SK-N-SH treated with all-trans-retinoic acid at 6 μM for 48 hours (cell line): ENCODE measurements at regions not wholly inside any gene's neighbourhood (a gene's known extent, or its start where the extent isn't known, plus 50 kb on each side); places are given as distances from the start of the nearest gene placed in this dataset.

Source experiments
- ATAC-seq: fragments of 200-7000 bp; cut with Tn5 transposase; 3 replicates; pipeline ENCODE4 v1.9.1; 2020; ENCODE audit warnings: mild to moderate bottlenecking, moderate library complexity
- ARNTL ChIP-seq: fragments of 450-650 bp; formaldehyde crosslinking; IDR thresholded peaks from 2 replicates; pipeline ENCODE4 v1.5.0; 2020; ENCODE audit warnings: low read depth, mild to moderate bottlenecking, moderate library complexity, borderline replicate concordance
- BACH2 ChIP-seq: fragments of 250-450 bp; sonication (Bioruptor Pico); IDR thresholded peaks from 2 replicates; pipeline ENCODE4 v1.9.0; 2021; ENCODE audit warnings: mild to moderate bottlenecking, borderline replicate concordance
- CREB5 ChIP-seq: fragments of 250-450 bp; sonication (Bioruptor Pico); IDR thresholded peaks from 2 replicates; pipeline ENCODE4 v1.5.1; 2020; ENCODE audit warnings: low read depth, mild to moderate bottlenecking, moderate library complexity
- CSDC2 ChIP-seq: fragments of 250-450 bp; sonication (Bioruptor Pico); IDR thresholded peaks from 2 replicates; pipeline ENCODE4 v1.5.0; 2020; ENCODE audit warnings: mild to moderate bottlenecking, moderate library complexity
- CSRNP3 ChIP-seq: fragments of 250-450 bp; sonication (Bioruptor Pico); IDR thresholded peaks from 2 replicates; pipeline ENCODE4 v1.5.1; 2021; ENCODE audit warnings: mild to moderate bottlenecking, moderate library complexity
- ESRRG ChIP-seq: fragments of 250-450 bp; sonication (Bioruptor Pico); IDR thresholded peaks from 2 replicates; pipeline ENCODE4 v1.6.1; 2021; ENCODE audit warnings: mild to moderate bottlenecking
- GLIS3 ChIP-seq: fragments of 250-450 bp; sonication (Bioruptor Pico); IDR thresholded peaks from 2 replicates; pipeline ENCODE4 v1.5.0; 2020; ENCODE audit warnings: mild to moderate bottlenecking, moderate library complexity
- ISL1 ChIP-seq: fragments of 250-450 bp; sonication (Bioruptor Pico); IDR thresholded peaks from 2 replicates; pipeline ENCODE4 v2.1.2; 2022; ENCODE audit warnings: mild to moderate bottlenecking, moderate library complexity
- OSR1 ChIP-seq: fragments of 250-450 bp; sonication (Bioruptor Pico); IDR thresholded peaks from 2 replicates; pipeline ENCODE4 v1.8.0; 2022; ENCODE audit warnings: moderate library complexity, mild to moderate bottlenecking, inconsistent platforms
- PPARA ChIP-seq: fragments of 250-450 bp; sonication (Bioruptor Pico); IDR thresholded peaks from 2 replicates; pipeline ENCODE4 v1.5.0; 2020; ENCODE audit warnings: mild to moderate bottlenecking, borderline replicate concordance
- RARB ChIP-seq: fragments of 250-450 bp; sonication (Bioruptor Pico); IDR thresholded peaks from 2 replicates; pipeline ENCODE4 v1.8.0; 2021; ENCODE audit warnings: mild to moderate bottlenecking, moderate library complexity
- SNAI2 ChIP-seq: fragments of 250-450 bp; sonication (Bioruptor Pico); IDR thresholded peaks from 2 replicates; pipeline ENCODE4 v1.5.0; 2020; ENCODE audit warnings: mild to moderate bottlenecking, moderate library complexity
- TCF4 ChIP-seq: fragments of 250-450 bp; sonication (Bioruptor Pico); IDR thresholded peaks from 2 replicates; pipeline ENCODE4 v1.8.0; 2021; ENCODE audit warnings: mild to moderate bottlenecking, moderate library complexity, borderline replicate concordance
- TOX ChIP-seq: fragments of 250-450 bp; sonication (Bioruptor Pico); IDR thresholded peaks from 2 replicates; pipeline ENCODE4 v1.8.0; 2021; ENCODE audit warnings: mild to moderate bottlenecking, moderate library complexity, borderline replicate concordance
- TSHZ2 ChIP-seq: fragments of 250-450 bp; sonication (Bioruptor Pico); IDR thresholded peaks from 2 replicates; pipeline ENCODE4 v1.5.0; 2020; ENCODE audit warnings: mild to moderate bottlenecking, moderate library complexity
- ZC3H10 ChIP-seq: fragments of 250-450 bp; sonication (Bioruptor Pico); IDR thresholded peaks from 2 replicates; pipeline ENCODE4 v1.5.1; 2021; ENCODE audit warnings: mild to moderate bottlenecking, moderate library complexity
- ZFP30 ChIP-seq: fragments of 450-650 bp; formaldehyde crosslinking; IDR thresholded peaks from 2 replicates; pipeline ENCODE4 v1.5.0; 2022; ENCODE audit warnings: mild to moderate bottlenecking, moderate library complexity
- ZNF565 ChIP-seq: fragments of 450-650 bp; formaldehyde crosslinking; conservative IDR thresholded peaks from 2 replicates; pipeline ENCODE4 v1.5.0; 2020; ENCODE audit warnings: low read depth, mild to moderate bottlenecking, moderate library complexity
- ZNF70 ChIP-seq: fragments of 450-650 bp; formaldehyde crosslinking; IDR thresholded peaks from 2 replicates; pipeline ENCODE4 v1.5.0; 2020; ENCODE audit warnings: mild to moderate bottlenecking, moderate library complexity
- ZNF8 ChIP-seq: fragments of 450-650 bp; formaldehyde crosslinking; IDR thresholded peaks from 2 replicates; pipeline ENCODE4 v1.5.0; 2020; ENCODE audit warnings: mild to moderate bottlenecking, moderate library complexity
- TF ChIP-seq, protein P1 (sequence below): fragments of 250-450 bp; sonication (Bioruptor Pico); IDR thresholded peaks from 2 replicates; pipeline ENCODE4 v1.8.0; 2020; ENCODE audit warnings: mild to moderate bottlenecking, moderate library complexity, borderline replicate concordance
- TF ChIP-seq, protein P2 (sequence below): fragments of 250-450 bp; sonication (Bioruptor Pico); IDR thresholded peaks from 2 replicates; pipeline ENCODE4 v1.8.0; 2021; ENCODE audit warnings: low read depth, mild to moderate bottlenecking, moderate library complexity, borderline replicate concordance

- no peak for ATAC-seq
- no peak for TF ChIP-seq CSDC2 (CRISPR knock-in tag)
- TF ChIP-seq ZNF565 (CRISPR knock-in tag), result no peak
- no peak for TF ChIP-seq ISL1 (CRISPR knock-in tag)
- no peak for TF ChIP-seq RARB
- TF ChIP-seq ZFP30, result no peak
- TF ChIP-seq PPARA (CRISPR knock-in tag), result no peak
- TF ChIP-seq, protein P1, sequence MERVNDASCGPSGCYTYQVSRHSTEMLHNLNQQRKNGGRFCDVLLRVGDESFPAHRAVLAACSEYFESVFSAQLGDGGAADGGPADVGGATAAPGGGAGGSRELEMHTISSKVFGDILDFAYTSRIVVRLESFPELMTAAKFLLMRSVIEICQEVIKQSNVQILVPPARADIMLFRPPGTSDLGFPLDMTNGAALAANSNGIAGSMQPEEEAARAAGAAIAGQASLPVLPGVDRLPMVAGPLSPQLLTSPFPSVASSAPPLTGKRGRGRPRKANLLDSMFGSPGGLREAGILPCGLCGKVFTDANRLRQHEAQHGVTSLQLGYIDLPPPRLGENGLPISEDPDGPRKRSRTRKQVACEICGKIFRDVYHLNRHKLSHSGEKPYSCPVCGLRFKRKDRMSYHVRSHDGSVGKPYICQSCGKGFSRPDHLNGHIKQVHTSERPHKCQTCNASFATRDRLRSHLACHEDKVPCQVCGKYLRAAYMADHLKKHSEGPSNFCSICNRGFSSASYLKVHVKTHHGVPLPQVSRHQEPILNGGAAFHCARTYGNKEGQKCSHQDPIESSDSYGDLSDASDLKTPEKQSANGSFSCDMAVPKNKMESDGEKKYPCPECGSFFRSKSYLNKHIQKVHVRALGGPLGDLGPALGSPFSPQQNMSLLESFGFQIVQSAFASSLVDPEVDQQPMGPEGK (CRISPR knock-in tag), result no peak
- TF ChIP-seq SNAI2 (CRISPR knock-in tag), result no peak
- no peak for TF ChIP-seq ARNTL (CRISPR knock-in tag)
- TF ChIP-seq, protein P2, sequence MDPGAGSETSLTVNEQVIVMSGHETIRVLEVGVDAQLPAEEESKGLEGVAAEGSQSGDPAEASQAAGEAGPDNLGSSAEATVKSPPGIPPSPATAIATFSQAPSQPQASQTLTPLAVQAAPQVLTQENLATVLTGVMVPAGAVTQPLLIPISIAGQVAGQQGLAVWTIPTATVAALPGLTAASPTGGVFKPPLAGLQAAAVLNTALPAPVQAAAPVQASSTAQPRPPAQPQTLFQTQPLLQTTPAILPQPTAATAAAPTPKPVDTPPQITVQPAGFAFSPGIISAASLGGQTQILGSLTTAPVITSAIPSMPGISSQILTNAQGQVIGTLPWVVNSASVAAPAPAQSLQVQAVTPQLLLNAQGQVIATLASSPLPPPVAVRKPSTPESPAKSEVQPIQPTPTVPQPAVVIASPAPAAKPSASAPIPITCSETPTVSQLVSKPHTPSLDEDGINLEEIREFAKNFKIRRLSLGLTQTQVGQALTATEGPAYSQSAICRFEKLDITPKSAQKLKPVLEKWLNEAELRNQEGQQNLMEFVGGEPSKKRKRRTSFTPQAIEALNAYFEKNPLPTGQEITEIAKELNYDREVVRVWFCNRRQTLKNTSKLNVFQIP (CRISPR knock-in tag), result no peak
- no peak for TF ChIP-seq CREB5 (CRISPR knock-in tag)
- no peak for TF ChIP-seq GLIS3 (CRISPR knock-in tag)
- TF ChIP-seq ZNF8 (CRISPR knock-in tag), result no peak
- TF ChIP-seq ESRRG (CRISPR knock-in tag), result no peak
- no peak for TF ChIP-seq TOX (CRISPR knock-in tag)
- no peak for TF ChIP-seq TSHZ2
- no peak for TF ChIP-seq BACH2 (CRISPR knock-in tag)
- TF ChIP-seq TCF4 (CRISPR knock-in tag), result no peak
- TF ChIP-seq, all 23 proteins: peak for 0
Measured at GRCh38 chr13:80680786-80681366, 339.9 kb upstream of the SPRY2 start.

DNA sequence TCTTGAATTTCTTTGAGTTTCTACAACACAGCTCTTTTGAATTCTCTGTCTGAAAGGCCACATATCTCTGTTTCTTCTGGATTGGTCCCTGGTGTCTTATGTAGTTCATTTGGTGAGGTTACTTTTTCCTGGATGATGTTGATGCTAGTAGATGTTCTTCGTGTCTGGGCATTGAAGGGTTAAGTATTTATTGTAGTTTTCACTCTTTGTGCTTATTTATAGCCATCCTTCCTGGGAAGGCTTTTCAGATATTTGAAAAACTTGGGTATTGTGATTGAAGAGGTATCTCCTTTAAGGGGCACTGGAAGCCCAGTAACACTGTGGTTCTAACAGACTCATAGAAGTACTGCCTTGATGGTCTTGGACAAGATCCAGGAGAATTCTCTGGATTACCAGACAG is 338.5 kb upstream of the SPRY2 start:
- no peak for TF ChIP-seq GLIS3 (CRISPR knock-in tag)
- TF ChIP-seq CREB5 (CRISPR knock-in tag), result no peak
- no peak for TF ChIP-seq OSR1 (CRISPR knock-in tag)
- no peak for TF ChIP-seq ZNF8 (CRISPR knock-in tag)
- no peak for ATAC-seq

GRCh38 chr13:80677227-80677626 is 336.3 kb upstream of the SPRY2 start:
- no peak for ATAC-seq
- TF ChIP-seq GLIS3 (CRISPR knock-in tag), result no peak
- TF ChIP-seq ARNTL (CRISPR knock-in tag), result no peak
- no peak for TF ChIP-seq TOX (CRISPR knock-in tag)
- no peak for TF ChIP-seq ZNF565 (CRISPR knock-in tag)
- TF ChIP-seq OSR1 (CRISPR knock-in tag), result no peak
- no peak for TF ChIP-seq ESRRG (CRISPR knock-in tag)
- TF ChIP-seq ZNF8 (CRISPR knock-in tag), result no peak
- no peak for TF ChIP-seq ISL1 (CRISPR knock-in tag)
- TF ChIP-seq BACH2 (CRISPR knock-in tag), result no peak
- TF ChIP-seq, protein P2 (CRISPR knock-in tag), result no peak
- no peak for TF ChIP-seq ZC3H10 (CRISPR knock-in tag)
- TF ChIP-seq CSRNP3, result no peak
- no peak for TF ChIP-seq CSDC2 (CRISPR knock-in tag)
- TF ChIP-seq ZNF70 (CRISPR knock-in tag), result no peak
- no peak for TF ChIP-seq ZFP30
- no peak for TF ChIP-seq CREB5 (CRISPR knock-in tag)
